PC-3 (cell line): ENCODE measurements at regions not wholly inside any gene's neighbourhood (a gene's known extent, or its start where the extent isn't known, plus 50 kb on each side); places are given as distances from the start of the nearest gene placed in this dataset.

Source experiments
- ATAC-seq: fragments of 200-7000 bp; cut with Tn5 transposase; 2 replicates; pipeline ENCODE4 v1.9.1; 2020; ENCODE audit warnings: mild to moderate bottlenecking, moderate library complexity
- BruUV-seq: library from RNA; stranded (reverse); fragments of 400-500 nt; replicated peaks from 2 replicates; lab custom pipeline; 2021; lab: Mats Ljungman, UMichigan
- CTCF ChIA-PET: fragments of 300-600 bp; sonication (Branson Sonifier 250); formaldehyde crosslinking; loops from one replicate; lab custom pipeline; 2022; ENCODE audit warnings: antibody characterized with exemption; lab: Charles Lee
- POLR2A ChIA-PET: fragments of 300-600 bp; sonication (Branson Sonifier 250); formaldehyde crosslinking; loops from one replicate; lab custom pipeline; 2022; ENCODE audit warnings: antibody characterized with exemption; ENCODE audit not compliant: unreplicated experiment; lab: Charles Lee
- DNase-seq: peaks from one replicate; pipeline ENCODE4 v3.0.0-alpha.2; 2015
- H2AFZ ChIP-seq: fragments of 300-600 bp; sonication (generic); 2 replicates; pipeline ENCODE4 v1.6.0; 2016; ENCODE audit warnings: antibody characterized with exemption, low read length
- H3F3A ChIP-seq: fragments of 300-600 bp; sonication (generic); one replicate; pipeline ENCODE4 v1.6.0; 2017; ENCODE audit warnings: antibody characterized with exemption, low read length, control low read depth, mild to moderate bottlenecking; ENCODE audit not compliant: unreplicated experiment
- H3K27ac ChIP-seq: fragments of 300-600 bp; sonication (generic); 2 replicates; pipeline ENCODE4 v1.5.1; 2016; ENCODE audit warnings: mild to moderate bottlenecking, low read length
- H3K27me3 ChIP-seq: fragments of 300-600 bp; sonication (generic); 2 replicates; pipeline ENCODE4 v1.6.1; 2016; ENCODE audit warnings: low read length, mixed read lengths
- H3K36me3 ChIP-seq: fragments of 300-600 bp; sonication (generic); 2 replicates; pipeline ENCODE4 v1.6.1; 2016; ENCODE audit warnings: low read depth, mixed run types, low read length, mixed read lengths
- H3K4me1 ChIP-seq: fragments of 300-600 bp; sonication (generic); 2 replicates; pipeline ENCODE4 v1.5.1; 2016; ENCODE audit warnings: low read length; ENCODE audit not compliant: insufficient read depth
- H3K4me2 ChIP-seq: fragments of 300-600 bp; sonication (generic); 2 replicates; pipeline ENCODE4 v1.6.0; 2016; ENCODE audit warnings: low read length
- H3K4me3 ChIP-seq: fragments of 300-600 bp; sonication (generic); 2 replicates; pipeline ENCODE4 v1.5.1; 2016; ENCODE audit warnings: mild to moderate bottlenecking, low read length, mixed read lengths
- H3K79me2 ChIP-seq: fragments of 300-600 bp; sonication (generic); 2 replicates; pipeline ENCODE4 v1.6.1; 2017; ENCODE audit warnings: low read length, mixed read lengths
- H3K9ac ChIP-seq: fragments of 300-600 bp; sonication (generic); 2 replicates; pipeline ENCODE4 v1.6.0; 2016; ENCODE audit warnings: mild to moderate bottlenecking, low read length
- H3K9me2 ChIP-seq: fragments of 300-600 bp; sonication (generic); replicated peaks from 2 replicates; pipeline ENCODE4 v1.6.1; 2016; ENCODE audit warnings: mixed run types, low read length, mixed read lengths
- H3K9me3 ChIP-seq: fragments of 300-600 bp; sonication (generic); 2 replicates; pipeline ENCODE4 v1.6.1; 2016; ENCODE audit warnings: low read length, mixed read lengths
- H4K20me1 ChIP-seq: fragments of 300-600 bp; sonication (generic); 2 replicates; pipeline ENCODE4 v1.6.1; 2016; ENCODE audit warnings: low read length, mixed read lengths
- EZH2 ChIP-seq: fragments of 300-600 bp; sonication (generic); IDR thresholded peaks from one replicate; pipeline ENCODE4 v1.6.1; 2017; ENCODE audit warnings: antibody characterized with exemption, mild to moderate bottlenecking, low read length; ENCODE audit not compliant: unreplicated experiment
- EZH2phosphoT487 ChIP-seq: fragments of 300-600 bp; sonication (generic); IDR thresholded peaks from 2 replicates; pipeline ENCODE4 v1.6.1; 2018; ENCODE audit warnings: mild to moderate bottlenecking, antibody characterized with exemption, low read length, borderline replicate concordance
- intact Hi-C: fragments of 100-400 bp; cut with micrococcal nuclease; formaldehyde crosslinking; loops from 2 replicates; pipeline ENCODE4 v1.9.0; 2023
- TF ChIP-seq, protein P1 (sequence below): fragments of 300-600 bp; sonication (generic); conservative IDR thresholded peaks from 2 replicates; pipeline ENCODE4 v1.5.1; 2017; ENCODE audit warnings: antibody characterized with exemption, low read depth, mild to moderate bottlenecking, low read length

DNA sequence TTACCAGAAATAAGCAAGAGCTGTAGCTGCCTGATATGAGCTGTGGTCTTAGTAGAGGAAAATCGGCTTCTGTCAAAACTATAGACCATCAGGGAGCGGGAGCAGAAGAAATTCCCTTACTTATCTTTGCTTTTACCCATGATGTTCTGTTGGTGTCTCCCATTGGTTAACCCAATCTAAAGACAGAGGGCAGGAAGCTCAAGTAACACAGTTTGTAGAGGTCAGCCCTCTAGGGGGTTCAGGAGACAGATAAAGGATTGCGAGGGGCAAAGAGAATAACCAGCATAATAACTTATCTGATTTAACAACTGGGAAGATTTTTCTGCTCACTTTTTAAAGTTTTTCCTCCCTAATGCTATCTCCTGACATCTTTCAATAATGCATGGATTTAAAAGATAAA lies 142.4 kb downstream of the NTMT2 start:
- TF ChIP-seq, protein P1, sequence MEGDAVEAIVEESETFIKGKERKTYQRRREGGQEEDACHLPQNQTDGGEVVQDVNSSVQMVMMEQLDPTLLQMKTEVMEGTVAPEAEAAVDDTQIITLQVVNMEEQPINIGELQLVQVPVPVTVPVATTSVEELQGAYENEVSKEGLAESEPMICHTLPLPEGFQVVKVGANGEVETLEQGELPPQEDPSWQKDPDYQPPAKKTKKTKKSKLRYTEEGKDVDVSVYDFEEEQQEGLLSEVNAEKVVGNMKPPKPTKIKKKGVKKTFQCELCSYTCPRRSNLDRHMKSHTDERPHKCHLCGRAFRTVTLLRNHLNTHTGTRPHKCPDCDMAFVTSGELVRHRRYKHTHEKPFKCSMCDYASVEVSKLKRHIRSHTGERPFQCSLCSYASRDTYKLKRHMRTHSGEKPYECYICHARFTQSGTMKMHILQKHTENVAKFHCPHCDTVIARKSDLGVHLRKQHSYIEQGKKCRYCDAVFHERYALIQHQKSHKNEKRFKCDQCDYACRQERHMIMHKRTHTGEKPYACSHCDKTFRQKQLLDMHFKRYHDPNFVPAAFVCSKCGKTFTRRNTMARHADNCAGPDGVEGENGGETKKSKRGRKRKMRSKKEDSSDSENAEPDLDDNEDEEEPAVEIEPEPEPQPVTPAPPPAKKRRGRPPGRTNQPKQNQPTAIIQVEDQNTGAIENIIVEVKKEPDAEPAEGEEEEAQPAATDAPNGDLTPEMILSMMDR: no peak
- TF ChIP-seq EZH2phosphoT487 (no peak), EZH2 (no peak)
- H3K9me3 ChIP-seq: no peaks in the 10 kb centered on the region
- no TSS peak for BruUV-seq
- H4K20me1 ChIP-seq: no peaks in the 10 kb centered on the region
- no peaks in the 10 kb centered on the region for H3K79me2 ChIP-seq
- H3K9ac ChIP-seq: no peak overlapping the region
- H3K9me2 ChIP-seq: no peaks in the 10 kb centered on the region
- H2AFZ ChIP-seq: no peak overlapping the region
- H3F3A ChIP-seq: no peaks in the 10 kb centered on the region
- intact Hi-C loops: no loop called here
- DNase-seq (no peak), ATAC-seq (no peak)
- H3K27me3 ChIP-seq: peaks cover 39% of the 10 kb centered on the region
- ChIA-PET CTCF (no interaction called here), POLR2A (no interaction called here)
- H3K4me1 ChIP-seq: no peaks in the 10 kb centered on the region
- no peak overlapping the region for H3K27ac ChIP-seq
- H3K4me3 ChIP-seq: no peak overlapping the region
- no peaks in the 10 kb centered on the region for H3K36me3 ChIP-seq
- no peak overlapping the region for H3K4me2 ChIP-seq

DNA sequence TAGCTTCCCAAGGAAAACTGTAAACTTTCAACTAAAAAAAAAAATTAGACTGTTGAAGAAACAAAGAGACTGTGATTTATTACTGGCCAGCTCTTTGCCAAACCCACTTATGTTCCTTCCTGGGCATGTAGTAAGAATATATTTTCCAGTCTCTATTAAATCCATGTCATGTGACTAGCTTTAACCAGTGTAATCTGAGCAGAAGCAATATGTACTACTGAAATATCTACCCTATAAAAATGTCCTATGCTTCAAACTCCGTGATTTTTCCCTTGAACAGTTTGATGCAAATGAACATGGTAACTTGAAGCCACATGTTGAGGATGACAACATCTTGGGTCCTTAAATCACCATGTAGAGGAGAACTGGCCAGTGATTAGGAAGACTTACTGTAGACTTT lies 144.5 kb downstream of the NTMT2 start:
- no peak overlapping the region for H3K4me3 ChIP-seq
- no peaks in the 10 kb centered on the region for H3F3A ChIP-seq
- peaks cover 23% of the 10 kb centered on the region for H3K27me3 ChIP-seq
- H3K4me1 ChIP-seq: no peaks in the 10 kb centered on the region
- no peak overlapping the region for H3K9ac ChIP-seq
- no TSS peak for BruUV-seq
- intact Hi-C loops: no loop called here
- H3K36me3 ChIP-seq: no peaks in the 10 kb centered on the region
- no peaks in the 10 kb centered on the region for H3K9me2 ChIP-seq
- ChIA-PET POLR2A (no interaction called here), CTCF (no interaction called here)
- H3K9me3 ChIP-seq: no peaks in the 10 kb centered on the region
- ATAC-seq (no peak), DNase-seq (no peak)
- no peak overlapping the region for H2AFZ ChIP-seq
- no peak overlapping the region for H3K4me2 ChIP-seq
- H3K79me2 ChIP-seq: no peaks in the 10 kb centered on the region
- H3K27ac ChIP-seq: no peak overlapping the region
- TF ChIP-seq, protein P1: no peak
- TF ChIP-seq EZH2 (no peak), EZH2phosphoT487 (no peak)
- no peaks in the 10 kb centered on the region for H4K20me1 ChIP-seq

DNA sequence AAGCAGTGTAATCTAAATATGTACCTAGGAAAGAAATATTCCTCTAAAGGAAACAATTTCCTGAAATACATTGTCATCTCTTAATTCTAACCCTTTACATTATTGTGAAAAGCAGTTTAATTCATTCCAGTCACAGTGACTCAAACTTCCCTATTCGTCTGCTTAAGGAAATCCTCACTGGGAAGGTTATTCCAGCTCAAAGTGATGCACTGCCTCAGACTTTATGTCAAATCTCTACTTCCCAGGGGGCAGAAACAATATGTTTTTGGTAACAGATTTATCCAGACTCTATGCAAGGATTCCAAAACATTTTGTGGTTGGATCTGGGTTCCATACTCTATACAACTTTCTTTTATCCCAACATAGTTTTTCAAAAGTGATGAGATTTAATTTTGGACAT lies 145.2 kb downstream of the NTMT2 start:
- Histone ChIP-seq H4K20me1 (no peaks in the 10 kb centered on the region), H3K4me1 (no peaks in the 10 kb centered on the region), H3K36me3 (no peaks in the 10 kb centered on the region), H3K4me3 (no peak overlapping the region), H3K9me2 (no peaks in the 10 kb centered on the region), H3K79me2 (no peaks in the 10 kb centered on the region), H3K4me2 (no peak overlapping the region), H3K27ac (no peak overlapping the region), H3K9ac (no peak overlapping the region), H3K9me3 (no peaks in the 10 kb centered on the region), H3K27me3 (peaks cover 22% of the 10 kb centered on the region; the same call in 1 of the 2 replicates), H2AFZ (no peak overlapping the region), H3F3A (no peaks in the 10 kb centered on the region)
- ATAC-seq: no peak
- TF ChIP-seq, protein P1: no peak
- no peak for TF ChIP-seq EZH2
- no peak for TF ChIP-seq EZH2phosphoT487
- intact Hi-C loops: no loop called here
- no peak for DNase-seq
- BruUV-seq: no TSS peak
- ChIA-PET POLR2A (no interaction called here), CTCF (no interaction called here)
